Upper lobe of left lung (tissue), 6 donors: ENCODE measurements at regions not wholly inside any gene's neighbourhood (a gene's known extent, or its start where the extent isn't known, plus 50 kb on each side); places are given as distances from the start of the nearest gene placed in this dataset.

ENCODE experiments used
- ATAC-seq, 2 donors: fragments of 200-7000 bp; cut with Tn5 transposase; one replicate each; pipeline ENCODE4 v1.9.1; 2022; ENCODE audit warnings: mild to moderate bottlenecking in 2 of 2, moderate library complexity in 2 of 2; ENCODE audit not compliant: low FRiP score in 2 of 2
- DNase-seq, 2 donors: peaks; one replicate each; pipeline ENCODE4 v3.0.0-alpha.2; 2019 to 2020
- H3K27ac ChIP-seq, 4 donors: fragments of 200-600 bp; sonication (generic); one replicate each; pipeline ENCODE4 v1.5.1; 2016 to 2019
- H3K27me3 ChIP-seq, 4 donors: fragments of 200-600 bp; sonication (generic); one replicate each; pipeline ENCODE4 v1.5.1; 2017 to 2019
- H3K36me3 ChIP-seq, 4 donors: fragments of 200-600 bp; sonication (generic); one replicate each; pipeline ENCODE4 v1.5.1; 2016 to 2019
- H3K4me1 ChIP-seq, 4 donors: fragments of 200-600 bp; sonication (generic); one replicate each; pipeline ENCODE4 v1.5.1; 2018 to 2019
- H3K4me3 ChIP-seq, 4 donors: fragments of 200-600 bp; sonication (generic); one replicate each; pipeline ENCODE4 v1.5.1; 2017 to 2019; ENCODE audit warnings: mild to moderate bottlenecking in 2 of 4, moderate library complexity in 1 of 4
- H3K9me3 ChIP-seq, 4 donors: fragments of 200-600 bp; sonication (generic); one replicate each; pipeline ENCODE4 v1.5.1; 2018 to 2019
- EP300 ChIP-seq, 4 donors: sonication (generic); formaldehyde crosslinking; IDR thresholded peaks; one replicate each; pipeline ENCODE4 v1.5.1; 2017; ENCODE audit warnings: antibody characterized with exemption in 4 of 4, control low read depth in 2 of 4
- POLR2A ChIP-seq, 4 donors: fragments of 450-650 bp; IDR thresholded peaks; one replicate each; pipeline ENCODE4 v1.5.1; 2016 to 2017; ENCODE audit warnings: antibody characterized with exemption in 4 of 4, mild to moderate bottlenecking in 2 of 4
- POLR2AphosphoS5 ChIP-seq, 2 donors: sonication (generic); formaldehyde crosslinking; IDR thresholded peaks; one replicate each; pipeline ENCODE4 v1.5.1; 2017; ENCODE audit warnings: antibody characterized with exemption in 2 of 2
- WGBS, 2 donors: methylation state at CpG; one replicate each; pipeline ENCODE4 v1.1.5; 2017 to 2018; 5-methylcytosine and 5-hydroxymethylcytosine counted together
- TF ChIP-seq, protein P1 (sequence below), 6 experiments: fragments of 450-650 bp in 4 of 6; fragments of 200-600 bp in 2 of 6; sonication (generic) in 2 of 6; IDR thresholded peaks; one replicate each; pipeline ENCODE4 v1.5.1; 2016 to 2019; ENCODE audit warnings: antibody characterized with exemption in 6 of 6
- donor health status: DM: no; HTN: no; CAD: no; lungs with moderate emphysema.
- donor health status: DM: no; HTN: yes; CAD: no; lungs with severe emphysema.

DNA sequence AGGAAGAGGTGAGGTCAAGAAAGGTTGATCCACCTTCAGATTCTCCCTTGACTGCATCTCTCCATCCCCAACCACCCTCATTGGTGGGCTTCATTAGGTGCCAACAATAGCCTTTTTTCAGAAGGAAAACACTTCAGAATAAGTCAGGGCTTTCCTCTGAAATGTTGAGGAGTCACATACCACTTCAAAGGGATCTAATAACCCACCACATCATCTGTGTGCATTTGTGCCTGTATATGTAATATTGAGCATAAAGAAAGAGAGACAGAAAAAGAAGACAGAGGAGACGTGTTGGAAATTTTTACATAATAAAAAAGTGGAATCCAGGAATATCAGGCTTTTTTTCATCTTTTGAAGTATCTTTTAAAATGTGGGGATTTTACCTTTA is 209.1 kb upstream of the SLC7A11 start:
- Histone ChIP-seq H3K27me3 (no peaks in the 10 kb centered on the region), H3K4me1 (peaks cover 0 to 12% (median 6%) of the 10 kb centered on the region in 4 donors), H3K9me3 (no peaks in the 10 kb centered on the region), H3K36me3 (no peaks in the 10 kb centered on the region), H3K27ac (peak overlapping the region in 1 of 4 donors; percentile 72), H3K4me3 (no peak overlapping the region)
- 85 to 86% methylated on average over 1 of the region's 1 CpG for WGBS, 2 donors
- DNase-seq (no peak), ATAC-seq (no peak)
- TF ChIP-seq POLR2A (IDR thresholded peaks at IDR 0.05) (no peak), EP300 (IDR thresholded peaks at IDR 0.05) (no peak), POLR2AphosphoS5 (IDR thresholded peaks at IDR 0.05) (no peak)
- TF ChIP-seq, protein P1, sequence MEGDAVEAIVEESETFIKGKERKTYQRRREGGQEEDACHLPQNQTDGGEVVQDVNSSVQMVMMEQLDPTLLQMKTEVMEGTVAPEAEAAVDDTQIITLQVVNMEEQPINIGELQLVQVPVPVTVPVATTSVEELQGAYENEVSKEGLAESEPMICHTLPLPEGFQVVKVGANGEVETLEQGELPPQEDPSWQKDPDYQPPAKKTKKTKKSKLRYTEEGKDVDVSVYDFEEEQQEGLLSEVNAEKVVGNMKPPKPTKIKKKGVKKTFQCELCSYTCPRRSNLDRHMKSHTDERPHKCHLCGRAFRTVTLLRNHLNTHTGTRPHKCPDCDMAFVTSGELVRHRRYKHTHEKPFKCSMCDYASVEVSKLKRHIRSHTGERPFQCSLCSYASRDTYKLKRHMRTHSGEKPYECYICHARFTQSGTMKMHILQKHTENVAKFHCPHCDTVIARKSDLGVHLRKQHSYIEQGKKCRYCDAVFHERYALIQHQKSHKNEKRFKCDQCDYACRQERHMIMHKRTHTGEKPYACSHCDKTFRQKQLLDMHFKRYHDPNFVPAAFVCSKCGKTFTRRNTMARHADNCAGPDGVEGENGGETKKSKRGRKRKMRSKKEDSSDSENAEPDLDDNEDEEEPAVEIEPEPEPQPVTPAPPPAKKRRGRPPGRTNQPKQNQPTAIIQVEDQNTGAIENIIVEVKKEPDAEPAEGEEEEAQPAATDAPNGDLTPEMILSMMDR (IDR thresholded peaks at IDR 0.05), result no peak

DNA sequence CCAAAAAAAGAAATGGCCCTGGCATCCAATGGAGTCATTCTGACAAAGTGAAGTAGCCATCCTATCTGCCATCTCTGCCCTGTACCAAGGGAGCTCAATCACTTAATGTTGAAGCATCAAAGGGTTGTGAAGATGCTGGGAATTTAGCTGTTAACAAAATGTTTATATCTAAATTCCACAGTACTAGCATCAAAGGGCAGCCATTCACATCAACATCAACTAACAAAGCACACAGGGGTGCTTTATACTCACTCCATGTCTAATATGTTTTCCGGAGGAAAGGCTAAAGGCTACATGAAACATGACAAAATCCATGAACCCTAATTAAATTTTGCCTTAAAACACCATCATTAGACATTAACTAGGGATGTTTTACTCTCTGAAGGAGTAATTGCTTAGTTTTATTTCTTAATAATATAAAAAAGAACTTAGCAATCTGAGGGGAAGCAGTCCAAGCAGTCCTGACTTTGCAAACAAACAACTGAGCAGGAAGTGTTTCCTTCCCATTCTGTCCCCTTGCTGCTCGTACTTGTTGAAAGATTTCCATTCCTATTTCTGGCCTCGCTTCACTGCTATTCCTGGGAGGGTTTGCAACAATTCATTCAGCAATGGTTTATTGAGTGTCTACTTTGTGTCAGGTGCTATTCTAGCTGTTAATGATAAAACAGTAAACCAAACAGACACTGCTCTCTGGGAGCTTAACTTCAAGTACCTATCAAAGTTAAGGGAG is 208.6 kb upstream of the SLC7A11 start:
- H3K4me1 ChIP-seq, result peaks cover 0 to 12% (median 6%) of the 10 kb centered on the region in 4 donors
- DNase-seq, result no peak
- no peaks in the 10 kb centered on the region for H3K27me3 ChIP-seq
- ATAC-seq, result no peak
- TF ChIP-seq, protein P1 (IDR thresholded peaks at IDR 0.05), result no peak
- no peak for TF ChIP-seq POLR2AphosphoS5 (IDR thresholded peaks at IDR 0.05)
- no peak for TF ChIP-seq EP300 (IDR thresholded peaks at IDR 0.05)
- TF ChIP-seq POLR2A (IDR thresholded peaks at IDR 0.05), result no peak
- 32 to 42% methylated on average over 3 of the region's 3 CpGs for whole genome bisulfite sequencing, 2 donors
- no peaks in the 10 kb centered on the region for H3K36me3 ChIP-seq
- peak overlapping the region in 3 of 4 donors; percentile 32 to 72 (median 38) for H3K27ac ChIP-seq
- H3K4me3 ChIP-seq, result no peak overlapping the region
- H3K9me3 ChIP-seq, result no peaks in the 10 kb centered on the region

DNA sequence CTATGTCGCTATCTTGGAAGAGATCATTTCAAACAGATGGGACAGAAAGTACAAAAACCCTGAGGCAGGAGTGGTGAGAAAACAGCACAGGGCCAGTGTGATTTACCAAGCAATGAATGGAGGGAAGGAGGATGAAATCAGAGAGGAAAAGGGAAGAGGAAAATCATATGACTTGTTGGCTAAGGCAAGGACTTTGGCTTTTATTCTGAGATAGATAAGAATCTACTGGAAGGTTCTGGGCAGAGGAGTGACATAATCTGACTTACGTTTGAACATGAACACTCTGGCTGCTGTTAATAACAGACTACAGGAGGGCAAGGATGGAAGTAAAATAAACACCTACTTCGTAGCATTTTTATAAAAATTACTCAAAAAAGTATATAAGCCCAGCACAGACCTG is 207.8 kb upstream of the SLC7A11 start:
- ATAC-seq (no peak), DNase-seq (no peak)
- peaks cover 0 to 12% (median 6%) of the 10 kb centered on the region in 4 donors for H3K4me1 ChIP-seq
- 38 to 56% methylated on average over 3 of the region's 3 CpGs for WGBS, 2 donors
- H3K27me3 ChIP-seq, result no peaks in the 10 kb centered on the region
- no peak overlapping the region for H3K4me3 ChIP-seq
- no peaks in the 10 kb centered on the region for H3K36me3 ChIP-seq
- TF ChIP-seq POLR2A (IDR thresholded peaks at IDR 0.05) (no peak), POLR2AphosphoS5 (IDR thresholded peaks at IDR 0.05) (no peak)
- TF ChIP-seq, protein P1 (IDR thresholded peaks at IDR 0.05), result no peak
- H3K27ac ChIP-seq, result peak overlapping the region in 1 of 4 donors; percentile 72
- no peaks in the 10 kb centered on the region for H3K9me3 ChIP-seq

DNA sequence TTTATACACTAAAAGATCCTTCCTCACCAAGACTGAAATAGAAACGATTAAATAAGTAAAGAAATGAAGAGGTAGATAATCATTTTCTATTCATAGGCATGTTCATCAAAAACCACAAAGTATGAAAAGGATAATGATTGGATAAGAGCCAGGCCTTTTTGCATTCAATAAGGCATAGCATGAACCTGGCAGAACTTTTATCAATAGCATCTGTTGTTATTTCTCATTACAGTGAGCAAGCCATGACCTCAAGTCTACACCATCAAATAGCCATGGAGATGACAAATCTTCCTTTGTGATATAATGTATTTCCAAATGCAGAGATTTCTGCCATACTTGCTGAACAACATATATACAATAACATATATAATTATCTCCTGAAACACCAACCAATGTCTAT is 206.0 kb upstream of the SLC7A11 start:
- DNase-seq, result no peak
- no peak for TF ChIP-seq EP300 (IDR thresholded peaks at IDR 0.05)
- Histone ChIP-seq H3K36me3 (no peaks in the 10 kb centered on the region), H3K9me3 (no peaks in the 10 kb centered on the region), H3K27me3 (no peaks in the 10 kb centered on the region), H3K4me1 (peaks cover 0 to 12% (median 6%) of the 10 kb centered on the region in 4 donors), H3K27ac (no peak overlapping the region), H3K4me3 (no peak overlapping the region)
- 66 to 77% methylated on average over 1 of the region's 1 CpG for WGBS, 2 donors
- ATAC-seq, result no peak

DNA sequence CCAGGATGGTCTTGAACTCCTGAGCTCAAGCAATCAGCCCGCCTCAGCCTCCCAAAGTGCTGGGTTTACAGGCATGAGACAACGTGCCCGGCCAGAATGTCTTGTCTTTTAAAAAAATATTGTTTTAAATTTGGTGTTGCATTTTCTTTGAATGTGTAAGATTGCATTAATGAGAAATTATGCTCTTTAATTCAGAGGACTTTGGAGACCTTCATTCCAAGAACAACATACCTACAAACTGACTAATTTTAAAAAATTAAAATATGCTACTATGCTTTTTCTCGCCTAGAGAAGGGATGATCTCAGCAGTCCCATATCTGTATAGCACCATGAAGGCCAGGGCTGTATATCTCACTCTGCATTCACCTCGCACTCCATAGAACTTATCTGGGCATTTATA is 204.3 kb upstream of the SLC7A11 start:
- DNase-seq (no peak), ATAC-seq (no peak)
- TF ChIP-seq POLR2A (IDR thresholded peaks at IDR 0.05) (no peak), POLR2AphosphoS5 (IDR thresholded peaks at IDR 0.05) (no peak), EP300 (IDR thresholded peaks at IDR 0.05) (no peak)
- TF ChIP-seq, protein P1 (IDR thresholded peaks at IDR 0.05), result no peak
- WGBS, 2 donors, result 97 to 98% methylated on average over 5 of the region's 5 CpGs
- Histone ChIP-seq H3K36me3 (no peaks in the 10 kb centered on the region), H3K27me3 (no peaks in the 10 kb centered on the region), H3K9me3 (no peaks in the 10 kb centered on the region), H3K27ac (no peak overlapping the region), H3K4me1 (peaks cover 0 to 12% (median 6%) of the 10 kb centered on the region in 4 donors), H3K4me3 (no peak overlapping the region)
